K562 (cell line): ENCODE measurements at regions not wholly inside any gene's neighbourhood (a gene's known extent, or its start where the extent isn't known, plus 50 kb on each side); places are given as distances from the start of the nearest gene placed in this dataset.

Experiments used
- CEBPB ChIP-seq: fragments of 450-650 bp; IDR thresholded peaks from 2 replicates; pipeline ENCODE4 v1.6.1; 2016; ENCODE audit warnings: missing genetic modification characterization, missing compliant biosample characterization
- FOXP1 ChIP-seq: sonication (generic); formaldehyde crosslinking; IDR thresholded peaks from 2 replicates; pipeline ENCODE4 v1.8.0; 2022; ENCODE audit warnings: mild to moderate bottlenecking, missing genetic modification reagents
- TF ChIP-seq, protein P1 (sequence below), 2 experiments: fragments of 450-650 bp in 1 of 2; sonication (generic) in 1 of 2; formaldehyde crosslinking in 1 of 2; IDR thresholded peaks; 2 replicates each; pipeline versions ENCODE4 v1.7.1 to v1.9.0; 2016 to 2022; ENCODE audit warnings: inconsistent platforms in 1 of 2, mild to moderate bottlenecking in 1 of 2, missing genetic modification reagents in 1 of 2
- TF ChIP-seq, protein P2 (sequence below): fragments of 450-650 bp; formaldehyde crosslinking; IDR thresholded peaks from 2 replicates; pipeline ENCODE4 v1.4.0; 2022; ENCODE audit warnings: mild to moderate bottlenecking, moderate library complexity
- TF ChIP-seq, protein P3 (sequence below): sonication (generic); formaldehyde crosslinking; IDR thresholded peaks from 2 replicates; pipeline ENCODE4 v1.8.1; 2023; ENCODE audit warnings: mild to moderate bottlenecking, missing genetic modification reagents
- TF ChIP-seq, protein P4 (sequence below), 2 experiments: fragments of 450-650 bp; conservative IDR thresholded peaks; 2 replicates each; pipeline ENCODE4 v1.6.1; 2017; ENCODE audit warnings: mild to moderate bottlenecking in 2 of 2, moderate library complexity in 2 of 2

DNA sequence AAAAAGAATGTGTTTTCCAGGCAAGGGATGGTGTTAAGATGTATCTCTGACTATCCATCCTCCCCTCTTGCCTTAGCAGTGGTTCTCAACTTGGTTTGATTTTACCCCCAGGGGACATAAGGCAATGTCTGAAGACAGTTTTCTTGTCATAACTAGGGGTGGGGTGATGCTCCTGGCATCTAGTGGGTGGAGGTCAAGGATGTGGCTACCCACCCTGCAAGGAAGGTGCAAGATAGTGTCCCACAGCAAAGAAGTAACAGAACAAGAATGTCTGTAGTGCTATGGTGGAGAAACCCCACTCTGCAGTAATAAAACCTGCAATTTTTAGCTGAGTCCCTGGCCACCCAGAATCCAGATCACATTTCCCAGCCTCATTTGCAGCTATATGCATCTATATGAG is 81.2 kb upstream of the TBL1X start (continued):
- TF ChIP-seq, protein P1, sequence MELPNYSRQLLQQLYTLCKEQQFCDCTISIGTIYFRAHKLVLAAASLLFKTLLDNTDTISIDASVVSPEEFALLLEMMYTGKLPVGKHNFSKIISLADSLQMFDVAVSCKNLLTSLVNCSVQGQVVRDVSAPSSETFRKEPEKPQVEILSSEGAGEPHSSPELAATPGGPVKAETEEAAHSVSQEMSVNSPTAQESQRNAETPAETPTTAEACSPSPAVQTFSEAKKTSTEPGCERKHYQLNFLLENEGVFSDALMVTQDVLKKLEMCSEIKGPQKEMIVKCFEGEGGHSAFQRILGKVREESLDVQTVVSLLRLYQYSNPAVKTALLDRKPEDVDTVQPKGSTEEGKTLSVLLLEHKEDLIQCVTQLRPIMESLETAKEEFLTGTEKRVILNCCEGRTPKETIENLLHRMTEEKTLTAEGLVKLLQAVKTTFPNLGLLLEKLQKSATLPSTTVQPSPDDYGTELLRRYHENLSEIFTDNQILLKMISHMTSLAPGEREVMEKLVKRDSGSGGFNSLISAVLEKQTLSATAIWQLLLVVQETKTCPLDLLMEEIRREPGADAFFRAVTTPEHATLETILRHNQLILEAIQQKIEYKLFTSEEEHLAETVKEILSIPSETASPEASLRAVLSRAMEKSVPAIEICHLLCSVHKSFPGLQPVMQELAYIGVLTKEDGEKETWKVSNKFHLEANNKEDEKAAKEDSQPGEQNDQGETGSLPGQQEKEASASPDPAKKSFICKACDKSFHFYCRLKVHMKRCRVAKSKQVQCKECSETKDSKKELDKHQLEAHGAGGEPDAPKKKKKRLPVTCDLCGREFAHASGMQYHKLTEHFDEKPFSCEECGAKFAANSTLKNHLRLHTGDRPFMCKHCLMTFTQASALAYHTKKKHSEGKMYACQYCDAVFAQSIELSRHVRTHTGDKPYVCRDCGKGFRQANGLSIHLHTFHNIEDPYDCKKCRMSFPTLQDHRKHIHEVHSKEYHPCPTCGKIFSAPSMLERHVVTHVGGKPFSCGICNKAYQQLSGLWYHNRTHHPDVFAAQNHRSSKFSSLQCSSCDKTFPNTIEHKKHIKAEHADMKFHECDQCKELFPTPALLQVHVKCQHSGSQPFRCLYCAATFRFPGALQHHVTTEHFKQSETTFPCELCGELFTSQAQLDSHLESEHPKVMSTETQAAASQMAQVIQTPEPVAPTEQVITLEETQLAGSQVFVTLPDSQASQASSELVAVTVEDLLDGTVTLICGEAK (IDR thresholded peaks at IDR 0.05) = no peak
- TF ChIP-seq, protein P1 (CRISPR knock-in tag; IDR thresholded peaks at IDR 0.05) = no peak
- TF ChIP-seq, protein P2, sequence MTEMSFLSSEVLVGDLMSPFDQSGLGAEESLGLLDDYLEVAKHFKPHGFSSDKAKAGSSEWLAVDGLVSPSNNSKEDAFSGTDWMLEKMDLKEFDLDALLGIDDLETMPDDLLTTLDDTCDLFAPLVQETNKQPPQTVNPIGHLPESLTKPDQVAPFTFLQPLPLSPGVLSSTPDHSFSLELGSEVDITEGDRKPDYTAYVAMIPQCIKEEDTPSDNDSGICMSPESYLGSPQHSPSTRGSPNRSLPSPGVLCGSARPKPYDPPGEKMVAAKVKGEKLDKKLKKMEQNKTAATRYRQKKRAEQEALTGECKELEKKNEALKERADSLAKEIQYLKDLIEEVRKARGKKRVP (CRISPR knock-in tag) = no peak
- TF ChIP-seq, protein P3, sequence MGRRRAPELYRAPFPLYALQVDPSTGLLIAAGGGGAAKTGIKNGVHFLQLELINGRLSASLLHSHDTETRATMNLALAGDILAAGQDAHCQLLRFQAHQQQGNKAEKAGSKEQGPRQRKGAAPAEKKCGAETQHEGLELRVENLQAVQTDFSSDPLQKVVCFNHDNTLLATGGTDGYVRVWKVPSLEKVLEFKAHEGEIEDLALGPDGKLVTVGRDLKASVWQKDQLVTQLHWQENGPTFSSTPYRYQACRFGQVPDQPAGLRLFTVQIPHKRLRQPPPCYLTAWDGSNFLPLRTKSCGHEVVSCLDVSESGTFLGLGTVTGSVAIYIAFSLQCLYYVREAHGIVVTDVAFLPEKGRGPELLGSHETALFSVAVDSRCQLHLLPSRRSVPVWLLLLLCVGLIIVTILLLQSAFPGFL (CRISPR knock-in tag) = no peak
- TF ChIP-seq FOXP1 (CRISPR knock-in tag) = no peak
- no peak for TF ChIP-seq CEBPB (tag)
- TF ChIP-seq, protein P4, sequence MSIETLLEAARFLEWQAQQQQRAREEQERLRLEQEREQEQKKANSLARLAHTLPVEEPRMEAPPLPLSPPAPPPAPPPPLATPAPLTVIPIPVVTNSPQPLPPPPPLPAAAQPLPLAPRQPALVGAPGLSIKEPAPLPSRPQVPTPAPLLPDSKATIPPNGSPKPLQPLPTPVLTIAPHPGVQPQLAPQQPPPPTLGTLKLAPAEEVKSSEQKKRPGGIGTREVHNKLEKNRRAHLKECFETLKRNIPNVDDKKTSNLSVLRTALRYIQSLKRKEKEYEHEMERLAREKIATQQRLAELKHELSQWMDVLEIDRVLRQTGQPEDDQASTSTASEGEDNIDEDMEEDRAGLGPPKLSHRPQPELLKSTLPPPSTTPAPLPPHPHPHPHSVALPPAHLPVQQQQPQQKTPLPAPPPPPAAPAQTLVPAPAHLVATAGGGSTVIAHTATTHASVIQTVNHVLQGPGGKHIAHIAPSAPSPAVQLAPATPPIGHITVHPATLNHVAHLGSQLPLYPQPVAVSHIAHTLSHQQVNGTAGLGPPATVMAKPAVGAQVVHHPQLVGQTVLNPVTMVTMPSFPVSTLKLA (conservative IDR thresholded peaks at IDR 0.05) = no peak
- TF ChIP-seq, all 486 proteins: peak for 0
